NCI-H748 treated with DMSO at 0.1 percent for 48 hours (cell line): ENCODE measurements at regions not wholly inside any gene's neighbourhood (a gene's known extent, or its start where the extent isn't known, plus 50 kb on each side); places are given as distances from the start of the nearest gene placed in this dataset.
"Not testable (repeated sequence)": the region's sequence is repeated elsewhere in the genome, so short reads cannot be mapped to it uniquely, and the experiment has no call there.

Source experiments
- DNase-seq: peaks from one replicate; lab custom pipeline; 2025; lab: John Stamatoyannopoulos, UW

DNA sequence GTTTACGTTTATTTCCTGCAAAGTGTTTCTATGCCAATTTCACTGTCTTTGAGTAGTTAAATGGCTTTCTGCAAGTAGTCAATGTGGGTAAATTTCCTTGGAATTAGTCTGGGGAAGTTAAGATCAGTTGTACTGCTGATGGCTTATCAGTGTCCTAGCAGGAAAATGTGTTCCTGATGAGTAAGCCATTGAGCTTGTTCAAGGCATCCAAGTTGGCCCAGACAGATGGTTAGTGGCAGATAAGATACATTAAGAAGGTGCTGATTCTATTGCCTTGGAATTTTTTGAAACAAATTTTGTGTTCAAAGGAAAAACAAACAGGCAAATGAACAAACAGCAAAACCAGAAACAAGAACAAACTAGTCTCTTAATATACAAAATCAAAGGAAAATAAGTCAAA is 258.4 kb downstream of the MAP2K6 start:
- no peak for DNase-seq

DNA sequence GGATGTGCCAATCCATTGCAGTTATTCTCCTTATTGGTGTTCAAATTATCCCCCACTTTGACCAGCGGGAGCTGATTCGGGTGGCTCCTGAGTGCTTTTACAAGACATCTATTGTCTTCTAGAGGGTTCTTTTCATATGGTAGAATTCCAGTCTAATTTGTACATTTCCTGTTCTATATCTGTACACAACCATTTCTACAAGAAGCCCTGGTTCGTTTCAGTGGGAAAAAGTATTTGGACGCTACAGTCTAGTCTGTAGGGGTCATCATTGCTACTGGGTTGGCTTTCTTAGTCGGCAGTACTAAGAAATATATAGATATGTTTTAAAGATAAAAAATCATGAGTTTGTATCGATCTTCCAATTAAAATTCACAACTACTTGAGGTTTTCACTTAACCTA is 262.6 kb downstream of the MAP2K6 start:
- DNase-seq, result no peak

DNA sequence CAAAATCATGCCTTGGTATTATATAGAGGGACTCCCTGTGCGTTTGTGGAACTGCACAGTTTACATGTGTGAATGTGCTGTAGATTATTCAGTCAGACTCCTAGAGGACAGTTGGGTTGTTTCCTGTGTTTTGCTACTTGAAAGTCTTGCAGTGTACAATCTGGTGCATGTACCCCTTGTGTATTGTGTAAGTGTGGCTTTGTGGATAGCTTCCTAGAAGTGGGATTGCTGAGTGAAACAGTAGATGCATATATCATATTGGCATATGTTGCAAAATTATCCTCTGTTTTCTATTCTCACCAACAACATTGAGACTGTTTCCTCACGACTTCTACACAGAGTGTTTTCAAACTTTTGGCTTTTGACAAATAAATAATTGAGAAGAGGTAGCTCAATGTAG is 263.7 kb downstream of the MAP2K6 start:
- DNase-seq, result no peak

DNA sequence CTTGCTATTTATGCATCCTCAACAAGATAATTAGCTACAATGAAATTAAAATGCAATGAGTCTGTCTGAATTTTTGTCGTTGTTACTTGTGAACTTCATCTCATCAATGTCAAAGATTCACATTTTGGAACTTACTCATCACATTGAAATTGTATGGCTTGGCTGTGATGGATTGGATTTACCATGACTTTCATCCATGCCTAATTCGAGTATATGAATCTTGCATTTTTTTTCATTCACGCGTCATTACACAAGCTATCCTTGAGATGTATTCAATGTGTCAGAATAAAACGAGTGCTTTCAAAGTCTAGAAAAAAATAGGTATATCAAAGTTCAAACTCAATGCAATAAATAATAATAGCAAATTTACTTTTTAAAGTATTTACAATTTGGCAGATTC is 265.3 kb downstream of the MAP2K6 start:
- no peak for DNase-seq

DNA sequence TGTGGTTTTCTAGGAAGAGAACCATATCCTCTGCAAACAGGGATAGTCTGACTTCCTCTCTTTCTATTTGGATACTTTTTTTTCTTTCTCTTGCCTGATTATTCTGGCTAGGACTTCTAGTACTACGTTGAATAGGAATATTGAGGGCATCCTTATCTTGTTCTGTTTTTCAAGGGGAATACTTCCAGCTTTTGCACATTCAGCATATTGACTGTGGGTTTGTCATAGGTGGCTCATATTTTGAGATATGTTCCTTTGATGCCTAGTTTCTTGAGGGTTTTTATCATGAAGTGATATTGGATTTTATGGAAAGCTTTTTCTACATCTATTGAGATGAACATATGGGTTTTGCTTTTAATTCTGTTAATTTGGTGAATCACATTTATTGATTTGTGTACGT is 269.8 kb downstream of the MAP2K6 start:
- no peak for DNase-seq

DNA sequence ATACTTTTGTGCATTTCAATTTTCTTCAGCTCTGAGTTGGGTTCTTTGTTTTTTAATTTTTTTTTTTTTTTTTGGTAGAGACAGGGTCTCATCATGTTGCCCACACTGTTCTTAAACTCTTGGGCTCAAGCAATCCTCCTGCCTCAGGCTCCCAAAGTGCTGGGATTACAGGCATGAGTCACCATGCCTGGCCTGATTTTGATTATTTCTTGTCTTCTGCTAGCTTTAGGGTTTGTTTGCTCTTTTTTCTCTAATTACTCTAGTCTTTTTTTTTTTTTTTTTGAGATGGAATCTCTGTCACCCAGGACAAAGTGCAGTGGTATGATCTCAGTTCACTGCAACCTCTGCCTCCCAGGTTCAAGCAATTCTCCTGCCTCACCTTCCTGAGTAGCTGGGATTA is 270.7 kb downstream of the MAP2K6 start:
- not testable (repeated sequence) for DNase-seq

DNA sequence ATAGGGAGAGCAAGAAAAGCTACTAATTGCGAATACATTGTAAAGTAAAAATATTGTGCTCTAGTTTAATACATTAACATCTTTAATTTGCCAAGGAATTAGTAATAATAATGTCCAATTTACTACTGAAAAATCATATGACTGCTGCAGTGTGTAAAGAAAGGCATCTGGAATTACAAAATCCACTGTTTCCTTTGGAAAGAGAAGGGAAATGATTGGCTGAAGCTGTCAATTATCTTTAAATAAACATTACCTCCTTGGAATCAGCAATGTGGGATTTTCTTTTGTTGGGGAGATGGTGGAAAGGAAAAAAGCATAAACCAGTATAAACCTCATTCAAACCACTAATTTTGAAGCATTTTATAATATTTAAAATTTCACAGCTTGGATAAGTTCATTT is 276.0 kb downstream of the MAP2K6 start:
- DNase-seq, result no peak

DNA sequence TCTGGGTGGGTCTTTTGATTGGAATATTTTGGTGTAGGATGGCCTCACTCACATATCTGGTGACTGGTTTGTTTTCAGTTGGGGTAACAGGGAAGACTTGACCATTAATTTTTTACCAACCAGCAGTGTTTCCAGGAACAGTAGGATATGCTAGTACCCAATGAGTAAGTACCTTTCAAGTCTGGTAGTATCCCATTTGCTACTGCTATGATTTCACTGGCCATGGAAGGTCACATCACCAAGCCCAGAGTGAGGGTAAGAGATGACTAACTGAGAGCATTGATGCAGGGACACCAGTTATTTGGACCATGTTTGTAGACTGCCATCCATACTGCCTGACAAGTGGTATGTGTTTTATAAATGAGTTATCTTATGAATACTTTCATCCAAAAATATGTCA is 277.7 kb downstream of the MAP2K6 start:
- DNase-seq, result no peak

DNA sequence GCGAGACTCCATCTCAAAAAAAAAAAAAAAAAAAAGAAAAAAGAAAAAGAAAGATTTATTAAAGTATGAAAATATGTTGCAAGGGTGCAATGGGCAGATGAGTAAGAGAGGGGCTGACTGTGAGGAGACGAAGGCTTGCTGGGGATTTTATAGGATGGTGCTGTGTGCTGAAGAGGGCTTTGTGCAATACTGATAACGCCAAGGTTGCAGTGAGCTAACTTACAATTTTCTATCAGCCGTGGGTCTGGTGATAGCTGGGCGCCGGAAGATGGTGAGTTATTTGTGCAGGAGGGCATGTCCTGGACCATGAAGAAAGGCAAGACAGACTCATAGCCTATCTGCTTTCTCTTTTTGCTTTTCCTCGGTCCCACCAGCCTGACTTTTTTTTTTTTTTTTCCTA is 281.1 kb downstream of the MAP2K6 start:
- no peak for DNase-seq

DNA sequence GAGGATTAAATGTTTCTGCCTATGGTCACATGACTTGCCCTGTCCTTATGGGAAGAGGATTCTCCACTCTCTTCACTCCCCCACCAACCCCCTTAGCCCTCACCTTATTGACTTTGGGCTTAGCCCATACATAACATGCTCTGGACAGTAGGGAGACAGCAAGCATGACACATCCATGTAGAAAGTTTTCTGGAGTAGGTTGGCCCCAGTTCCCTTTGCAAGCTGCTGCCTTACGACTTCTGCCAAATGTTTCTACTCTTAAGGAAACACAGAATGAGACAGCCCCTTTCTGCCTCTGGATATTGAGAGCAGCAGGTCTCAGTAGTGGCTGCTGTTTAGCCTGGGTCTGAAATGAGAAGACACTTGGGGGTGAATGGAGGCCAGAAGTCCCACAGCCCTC is 282.2 kb downstream of the MAP2K6 start:
- DNase-seq, result no peak

DNA sequence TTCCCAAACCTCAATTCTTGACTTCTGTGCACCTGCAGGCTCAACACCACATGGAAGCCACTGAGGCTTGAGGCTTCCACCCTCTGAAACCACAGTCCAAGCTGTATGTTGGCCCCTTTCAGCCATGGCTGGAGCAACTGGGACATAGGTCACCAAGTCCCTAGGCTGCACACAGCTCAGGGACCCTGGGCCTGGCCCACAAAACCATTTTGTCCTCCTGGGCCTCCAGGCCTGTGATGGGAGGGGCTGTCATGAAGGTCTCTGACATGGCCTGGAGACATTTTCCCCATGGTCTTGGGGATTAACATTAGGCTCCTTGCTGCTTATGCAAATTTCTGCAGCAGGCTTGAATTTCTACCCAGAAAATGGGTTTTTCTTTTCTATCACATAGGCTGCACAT is 283.9 kb downstream of the MAP2K6 start:
- DNase-seq, result not testable (repeated sequence)

DNA sequence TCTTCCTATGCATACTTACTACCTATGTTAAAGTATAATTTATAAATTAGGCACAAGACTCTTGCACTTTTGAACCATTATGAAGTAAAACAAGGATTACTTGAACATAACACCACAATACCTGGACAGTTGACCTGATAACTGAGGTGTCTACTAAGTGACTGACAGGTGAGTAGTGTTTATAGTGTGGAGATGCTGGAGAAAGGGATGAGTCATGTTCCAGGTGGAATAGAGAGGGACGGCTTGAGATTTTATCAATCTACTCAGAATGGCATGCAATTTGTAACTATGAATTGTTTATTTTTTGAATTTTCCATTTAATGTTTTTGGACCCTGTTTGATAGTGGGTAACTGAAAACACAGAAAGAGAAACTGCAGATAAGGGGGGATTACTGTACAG is 287.6 kb downstream of the MAP2K6 start:
- DNase-seq, result no peak

DNA sequence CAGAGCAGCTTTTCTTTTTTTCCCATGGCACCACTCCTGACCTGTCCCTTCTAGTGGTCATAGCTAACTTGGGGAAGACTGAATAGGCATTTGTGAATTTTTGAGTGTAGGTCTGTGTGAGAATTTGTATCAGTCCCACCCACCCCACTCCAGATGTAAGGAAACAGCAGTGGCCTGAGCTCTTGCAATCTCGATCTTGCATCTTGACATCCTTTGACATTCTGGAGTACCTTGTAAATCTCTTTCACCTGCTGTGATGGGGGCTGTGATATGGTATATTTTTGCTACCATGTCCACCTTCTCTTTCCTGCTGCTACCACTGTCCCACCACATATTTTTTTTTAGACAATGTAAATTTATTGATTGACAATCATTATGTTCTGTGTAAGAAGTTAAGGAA is 289.3 kb downstream of the MAP2K6 start:
- DNase-seq, result no peak

DNA sequence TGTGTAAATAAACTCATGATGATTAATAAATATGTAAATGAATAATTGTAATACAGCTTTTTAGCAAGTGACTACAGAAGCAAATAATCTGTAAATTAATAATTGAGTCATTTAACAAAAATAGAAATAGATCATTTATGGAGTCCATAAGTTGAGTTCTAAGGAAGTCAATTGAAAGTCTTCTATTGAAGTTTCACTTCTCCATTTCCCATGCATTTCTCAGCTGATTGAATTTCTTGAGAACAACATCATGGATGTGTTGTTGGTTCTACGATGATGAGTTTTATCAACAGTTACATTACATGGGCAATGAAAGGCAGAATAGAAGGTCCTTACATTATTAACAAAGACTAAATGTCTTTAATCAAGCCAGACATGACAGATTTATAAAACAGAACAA is 290.4 kb downstream of the MAP2K6 start:
- no peak for DNase-seq

DNA sequence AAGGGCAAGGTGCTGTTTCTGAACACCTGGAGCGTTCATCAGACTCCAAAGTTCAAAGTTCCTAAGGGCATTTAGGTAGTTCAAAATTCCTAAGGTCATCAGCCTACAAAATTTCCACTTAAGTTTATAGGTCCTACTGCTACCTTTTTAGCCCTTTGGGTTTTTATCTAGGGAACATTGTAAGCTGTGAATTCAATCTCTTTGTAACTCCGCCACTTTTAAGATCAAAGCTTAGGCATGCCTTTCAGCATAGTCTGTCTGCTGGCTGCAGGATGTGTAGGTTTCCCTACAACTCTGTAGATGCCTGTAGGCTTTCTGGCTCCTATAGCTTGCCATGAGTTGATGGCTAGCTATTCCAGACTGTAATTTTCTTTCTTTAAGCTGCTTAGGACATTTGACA is 291.6 kb downstream of the MAP2K6 start:
- no peak for DNase-seq

DNA sequence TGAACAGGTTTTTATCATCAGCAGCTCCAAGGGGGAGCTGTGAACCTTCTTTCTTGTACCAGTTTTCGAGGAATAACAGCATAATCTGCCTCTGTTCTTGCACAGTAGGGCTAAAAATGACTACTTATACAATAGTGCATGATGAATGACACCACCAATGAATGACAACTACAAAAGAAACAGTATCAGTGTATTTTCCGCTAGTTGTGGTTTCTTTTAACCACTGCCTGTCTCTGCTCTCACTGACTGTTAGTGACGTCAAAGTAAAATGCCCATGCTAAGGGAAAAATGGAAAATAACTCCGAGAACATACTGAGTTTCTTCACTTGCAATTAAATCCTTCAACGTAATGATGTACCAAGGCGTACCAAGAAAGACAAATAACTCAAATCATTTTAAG is 294.9 kb downstream of the MAP2K6 start:
- no peak for DNase-seq

DNA sequence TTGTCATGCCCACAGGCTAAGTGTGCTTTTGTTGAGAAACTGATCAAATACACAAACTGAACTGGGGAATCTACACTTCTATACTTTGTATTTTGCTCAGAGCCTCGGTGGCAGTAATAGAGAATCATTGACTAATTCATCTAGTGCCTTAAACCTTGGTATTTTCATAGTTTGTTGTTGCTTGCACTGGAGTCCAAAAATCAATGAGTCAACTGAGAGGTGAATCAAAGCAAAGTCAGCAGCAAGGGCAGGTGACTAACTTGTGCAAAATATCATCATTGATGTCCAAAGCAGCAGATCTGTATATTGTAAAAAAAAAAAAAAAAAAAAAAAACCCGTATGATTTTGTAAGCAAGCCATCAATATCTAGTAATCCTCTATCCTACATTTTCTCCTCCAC is 296.4 kb downstream of the MAP2K6 start:
- DNase-seq, result no peak

DNA sequence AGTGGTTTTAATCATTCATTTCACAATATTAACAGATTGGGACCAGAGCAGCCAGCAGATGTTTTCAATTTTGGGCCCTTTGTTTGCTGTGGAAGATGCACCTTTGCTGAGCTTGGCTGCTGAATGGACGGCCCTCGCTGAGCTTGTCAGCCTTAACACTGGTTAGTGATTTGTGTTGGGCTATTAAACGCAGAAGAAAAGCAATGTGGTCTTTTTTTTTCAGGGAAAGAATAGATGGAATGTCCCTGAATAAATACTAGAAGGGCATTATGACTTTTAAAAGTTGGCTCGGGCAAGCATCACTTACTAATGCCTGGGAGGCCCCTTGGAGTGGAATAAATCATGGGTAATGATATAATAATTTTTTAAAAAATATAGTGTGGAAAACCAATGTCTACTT is 297.0 kb downstream of the MAP2K6 start:
- DNase-seq, result no peak

DNA sequence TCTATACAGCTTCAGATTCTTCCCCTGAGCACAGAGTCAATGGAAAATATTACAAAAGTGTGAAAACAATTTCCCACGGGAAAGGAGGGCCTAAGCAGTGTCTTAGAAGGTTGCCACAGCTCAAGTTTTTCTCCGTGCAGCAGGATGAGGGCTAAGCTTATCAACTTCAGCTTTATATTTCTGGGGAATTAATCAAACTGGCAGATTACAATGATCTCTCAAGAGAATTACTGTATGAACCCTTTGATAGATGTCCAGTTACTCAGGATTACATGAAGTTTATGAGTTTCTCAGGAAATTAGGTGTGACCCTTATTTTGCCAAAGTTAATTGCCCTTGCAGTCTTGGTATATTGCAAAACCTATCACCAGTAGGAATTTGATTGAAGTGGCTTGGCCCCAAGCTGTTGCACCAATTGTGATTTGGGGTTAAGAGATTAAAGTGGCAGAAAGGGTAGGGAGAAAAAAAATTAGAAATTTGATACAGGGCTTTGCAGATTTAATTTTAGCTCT is 298.4 kb downstream of the MAP2K6 start:
- DNase-seq, result no peak

DNA sequence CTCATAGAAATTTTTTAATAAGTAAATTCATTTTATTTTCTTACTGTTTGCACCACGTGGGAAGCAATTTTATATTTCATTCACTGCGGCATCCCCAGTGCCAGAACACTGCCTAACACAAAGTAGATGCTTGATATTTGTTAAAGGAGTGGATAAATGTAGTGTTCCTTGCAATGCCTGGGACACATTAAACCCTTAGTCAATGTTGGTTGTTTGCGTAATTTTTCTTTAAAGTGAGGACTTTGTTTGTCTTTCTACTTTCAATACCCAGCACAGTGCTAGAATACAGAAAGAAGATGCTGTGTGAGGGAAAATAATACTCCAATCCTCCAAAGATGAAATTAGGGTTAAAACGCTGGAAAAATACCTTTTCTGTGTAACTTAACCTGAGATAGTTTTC is 299.3 kb downstream of the MAP2K6 start:
- no peak for DNase-seq

DNA sequence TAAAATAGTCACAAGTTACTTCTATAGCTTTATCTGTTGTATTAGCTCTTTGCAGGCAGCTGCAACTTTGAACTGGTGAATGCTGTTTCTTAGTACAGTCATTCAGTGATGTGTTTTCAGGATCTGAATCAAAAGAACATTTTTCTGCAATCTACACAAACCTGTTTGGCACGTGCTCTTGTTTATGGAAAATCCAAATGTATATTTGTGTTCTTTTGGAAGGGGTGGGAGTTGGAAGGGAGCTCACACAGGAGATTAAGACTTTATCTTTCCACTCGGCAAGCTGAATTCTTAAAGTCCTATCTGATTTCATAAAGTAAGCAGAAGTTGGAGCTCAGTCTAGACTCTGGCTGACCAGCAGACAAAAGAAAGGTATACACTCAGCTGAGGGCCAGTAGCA is 300.2 kb downstream of the MAP2K6 start:
- no peak for DNase-seq

DNA sequence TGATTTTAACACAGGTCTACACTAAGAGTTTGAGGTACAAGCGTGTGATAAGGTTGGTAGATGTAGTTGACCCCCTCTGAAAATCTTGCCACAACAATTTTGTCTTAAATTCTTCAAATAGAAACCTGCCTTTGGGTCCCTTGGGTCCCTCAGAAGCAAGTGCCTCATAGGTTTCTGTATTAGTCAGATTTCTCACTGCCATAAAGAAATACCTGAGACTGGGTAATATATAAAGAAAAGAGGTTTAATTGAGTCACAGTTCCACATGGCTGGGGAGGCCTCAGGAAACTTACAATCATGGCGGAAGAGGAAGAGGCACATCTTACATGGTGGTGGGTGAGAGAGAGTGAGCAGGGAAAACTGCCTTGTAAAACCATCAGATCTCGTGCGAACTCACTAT is 301.2 kb downstream of the MAP2K6 start:
- DNase-seq, result no peak

DNA sequence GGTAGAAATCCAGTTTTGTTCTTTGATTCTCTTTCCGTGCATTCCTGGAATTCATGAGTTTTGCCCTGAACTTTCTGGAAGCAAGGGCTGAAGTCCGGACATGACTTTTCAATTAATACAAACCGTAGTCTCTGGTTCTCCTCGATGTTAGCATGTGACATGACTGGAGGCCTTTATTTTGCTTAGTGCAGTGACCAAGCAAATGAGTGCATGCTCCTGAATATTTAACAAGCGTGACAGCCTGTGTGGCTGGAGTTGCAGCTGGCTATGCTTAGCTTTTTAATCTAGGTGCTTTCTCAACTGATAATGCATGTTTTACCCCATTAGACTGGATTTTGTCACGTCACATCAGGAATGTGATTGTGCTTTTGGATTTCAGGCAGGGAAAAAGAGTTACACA is 302.1 kb downstream of the MAP2K6 start:
- no peak for DNase-seq

DNA sequence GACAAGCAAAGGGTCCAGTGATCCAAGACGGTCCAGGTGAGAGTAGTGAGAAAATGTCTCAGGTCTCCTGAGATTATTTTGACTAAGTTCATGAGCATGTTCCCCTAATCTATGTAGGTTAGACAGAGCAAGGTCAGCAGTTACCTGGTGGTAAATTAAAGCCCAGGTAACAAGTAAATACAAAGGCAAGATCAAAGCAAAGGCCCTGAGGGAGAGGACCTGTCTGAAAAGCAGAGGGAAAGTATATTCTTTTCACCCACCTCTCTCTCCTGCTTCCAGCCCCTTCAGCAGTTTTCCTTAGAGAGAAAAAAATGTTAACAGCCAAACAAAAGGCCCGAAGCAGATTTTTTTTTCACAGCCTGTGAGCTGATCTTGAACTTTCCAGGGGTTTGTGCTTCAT is 302.7 kb downstream of the MAP2K6 start:
- no peak for DNase-seq

DNA sequence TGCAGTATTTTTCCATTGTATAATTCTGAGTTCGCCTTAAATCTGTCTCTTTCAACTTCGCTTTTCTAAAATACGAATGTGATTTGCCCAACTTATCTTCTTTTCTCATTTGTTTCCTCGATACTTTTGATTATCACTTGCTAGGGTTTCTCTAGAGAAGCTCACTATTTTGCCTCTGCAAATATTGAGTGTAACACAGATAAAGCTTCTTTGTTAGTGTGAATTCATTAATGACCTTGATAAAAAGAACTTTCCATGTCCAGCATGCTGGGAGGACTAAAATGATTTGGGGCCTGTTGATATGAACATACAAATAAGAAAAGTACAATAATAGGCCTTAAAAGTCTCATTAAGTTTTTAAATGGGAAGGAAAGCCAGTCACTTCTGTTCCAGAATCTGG is 303.3 kb downstream of the MAP2K6 start:
- no peak for DNase-seq
